K562 (cell line): ENCODE measurements at regions not wholly inside any gene's neighbourhood (a gene's known extent, or its start where the extent isn't known, plus 50 kb on each side); places are given as distances from the start of the nearest gene placed in this dataset.

Experiments used
- ATAC-seq: fragments of 200-7000 bp; cut with Tn5 transposase; 3 replicates; pipeline ENCODE4 v1.9.1; 2020; ENCODE audit warnings: moderate library complexity
- BruUV-seq: library from RNA; stranded (reverse); fragments of 400-500 nt; replicated peaks from 2 replicates; lab custom pipeline; 2021; lab: Mats Ljungman, UMichigan
- CTCF ChIA-PET: fragments of 300-600 bp; formaldehyde crosslinking; extraction: SDS; loops from one replicate; lab custom pipeline; 2021; ENCODE audit warnings: low intra/inter-chr PET ratio; lab: Yijun Ruan, JAX
- POLR2A ChIA-PET: fragments of 300-600, 350-650 bp; sonication (Branson Sonifier 250); formaldehyde crosslinking; extraction: SDS; loops from one replicate; lab custom pipeline; 2021; ENCODE audit warnings: antibody characterized with exemption, inconsistent platforms; lab: Yijun Ruan, JAX
- DNase-seq, 4 experiments: peaks; one replicate each; pipeline versions ENCODE4 v3.0.0 to v3.0.0-alpha.2; 2011 to 2018; ENCODE audit warnings: low spot score in 3 of 4, mixed read lengths in 3 of 4; ENCODE audit errors: extremely low read depth in 1 of 4
- FAIRE-seq: peaks from 2 replicates; lab custom pipeline; 2011; peaks lifted over from hg19 to GRCh38; lab: Jason Lieb, UNC
- H2AFZ ChIP-seq: 2 replicates; pipeline ENCODE4 v1.6.0; 2011; ENCODE audit warnings: low read depth, low read length, control low read depth, inconsistent platforms
- H3K27ac ChIP-seq: fragments of 200-600 bp; 3 replicates; pipeline ENCODE4 v1.8.0; 2011; ENCODE audit warnings: low read depth, mild to moderate bottlenecking, control low read depth, inconsistent platforms, low read length, moderate library complexity, mixed read lengths; ENCODE audit errors: extremely low read depth
- H3K27me3 ChIP-seq, 2 experiments: fragments of 300-600 bp in 1 of 2; 2 replicates in 1 of 2; 3 replicates in 1 of 2; pipeline versions ENCODE4 v1.6.0 to v1.8.0; 2011; ENCODE audit warnings: inconsistent platforms in 2 of 2, low read length in 2 of 2, mild to moderate bottlenecking in 1 of 2, mixed read lengths in 1 of 2, moderate library complexity in 1 of 2; ENCODE audit not compliant: control insufficient read depth in 2 of 2, insufficient read depth in 2 of 2
- H3K36me3 ChIP-seq: fragments of 300-600 bp; 3 replicates; pipeline ENCODE4 v1.8.0; 2011; ENCODE audit warnings: mild to moderate bottlenecking, low read length, inconsistent platforms; ENCODE audit not compliant: control insufficient read depth, insufficient read depth
- H3K4me1 ChIP-seq, 2 experiments: fragments of 200-600 bp in 1 of 2; replicated peaks in 1 of 2; 2 replicates in 1 of 2; 3 replicates in 1 of 2; pipeline versions ENCODE4 v1.5.1 to v1.8.0; 2011; ENCODE audit warnings: inconsistent platforms in 2 of 2, low read length in 2 of 2, mild to moderate bottlenecking in 1 of 2, mixed read lengths in 1 of 2, moderate library complexity in 1 of 2; ENCODE audit not compliant: control insufficient read depth in 2 of 2, insufficient read depth in 2 of 2
- H3K4me2 ChIP-seq: 2 replicates; pipeline ENCODE4 v1.6.1; 2011; ENCODE audit warnings: low read length, control low read depth, inconsistent platforms, mixed read lengths; ENCODE audit not compliant: insufficient read depth
- H3K4me3 ChIP-seq: fragments of 200-600 bp; sonication (generic), shearing (Covaris generic); 2 replicates; pipeline ENCODE4 v1.5.1; 2016; ENCODE audit warnings: control low read depth, inconsistent platforms
- H3K79me2 ChIP-seq: fragments of 200-600 bp; 3 replicates; pipeline ENCODE4 v1.8.0; 2011; ENCODE audit warnings: low read length, inconsistent platforms; ENCODE audit not compliant: control insufficient read depth, insufficient read depth
- H3K9ac ChIP-seq, 2 experiments: 2 replicates each; pipeline versions ENCODE4 v1.6.0 to v1.6.1; 2011; ENCODE audit warnings: low read depth in 2 of 2, low read length in 2 of 2, control low read depth in 1 of 2, inconsistent platforms in 1 of 2, mild to moderate bottlenecking in 1 of 2, mixed read lengths in 1 of 2; ENCODE audit not compliant: insufficient read depth in 1 of 2
- H3K9me1 ChIP-seq: one replicate; pipeline ENCODE4 v1.6.0; 2011; ENCODE audit warnings: inconsistent platforms, mild to moderate bottlenecking, low read length, moderate library complexity; ENCODE audit not compliant: control insufficient read depth, insufficient read depth
- H3K9me3 ChIP-seq: replicated peaks from 2 replicates; pipeline ENCODE4 v1.5.1; 2011; ENCODE audit warnings: low read depth, low read length, inconsistent platforms; ENCODE audit not compliant: control insufficient read depth, insufficient read depth
- H4K20me1 ChIP-seq: replicated peaks from 2 replicates; pipeline ENCODE4 v1.6.1; 2011; ENCODE audit warnings: low read length, inconsistent platforms, mixed read lengths; ENCODE audit not compliant: control insufficient read depth, insufficient read depth
- GTF2E2 ChIP-seq: fragments of 200-800 bp; sonication (Bioruptor generic); IDR thresholded peaks from 2 replicates; pipeline ENCODE4 v1.6.1; 2016; ENCODE audit warnings: missing genetic modification characterization, missing compliant biosample characterization
- MAZ ChIP-seq, 2 experiments: fragments of 450-650 bp in 1 of 2; sonication (generic) in 1 of 2; formaldehyde crosslinking; IDR thresholded peaks in 1 of 2; conservative IDR thresholded peaks in 1 of 2; 2 replicates each; pipeline versions ENCODE4 v1.4.0 to v1.5.0; 2020; ENCODE audit warnings: mild to moderate bottlenecking in 1 of 2, missing genetic modification reagents in 1 of 2
- NR2C2 ChIP-seq, 2 experiments: fragments of 200-800 bp in 1 of 2; sonication (Bioruptor generic) in 1 of 2; sonication (generic) in 1 of 2; formaldehyde crosslinking in 1 of 2; IDR thresholded peaks; 2 replicates each; pipeline versions ENCODE4 v1.6.1 to v1.8.0; 2016 to 2022; ENCODE audit warnings: mild to moderate bottlenecking in 1 of 2, missing compliant biosample characterization in 1 of 2, missing genetic modification characterization in 1 of 2, missing genetic modification reagents in 1 of 2
- NRF1 ChIP-seq, 2 experiments: fragments of 450-650 bp; IDR thresholded peaks in 1 of 2; conservative IDR thresholded peaks in 1 of 2; 2 replicates each; pipeline ENCODE4 v1.6.1; 2014; ENCODE audit warnings: mild to moderate bottlenecking in 2 of 2
- PBX2 ChIP-seq, 2 experiments: IDR thresholded peaks in 1 of 2; conservative IDR thresholded peaks in 1 of 2; 2 replicates each; pipeline ENCODE4 v1.6.1; 2016; ENCODE audit warnings: low read depth in 2 of 2, mild to moderate bottlenecking in 1 of 2, missing compliant biosample characterization in 1 of 2, missing genetic modification characterization in 1 of 2, moderate library complexity in 1 of 2
- SP2 ChIP-seq: IDR thresholded peaks from 2 replicates; pipeline ENCODE4 v1.6.1; 2011; ENCODE audit warnings: mild to moderate bottlenecking, low read depth, low read length, moderate library complexity; ENCODE audit not compliant: poor library complexity, severe bottlenecking; ENCODE audit errors: extremely low read depth
- UBTF ChIP-seq, 2 experiments: IDR thresholded peaks; 2 replicates each; pipeline ENCODE4 v1.6.1; 2012; ENCODE audit warnings: improper control_type of control experiment in 2 of 2, low read depth in 2 of 2, low read length in 2 of 2, borderline replicate concordance in 1 of 2
- ZNF24 ChIP-seq: fragments of 450-650 bp; IDR thresholded peaks from 2 replicates; pipeline ENCODE4 v1.6.1; 2016
- ZNF277 ChIP-seq: fragments of 250-450 bp; sonication (Bioruptor Pico); IDR thresholded peaks from 2 replicates; pipeline ENCODE4 v1.8.0; 2022; ENCODE audit warnings: inconsistent platforms, mild to moderate bottlenecking, moderate library complexity, borderline replicate concordance
- ZNF589 ChIP-seq: fragments of 200-800 bp; sonication (Bioruptor generic); IDR thresholded peaks from 2 replicates; pipeline ENCODE4 v1.6.1; 2016; ENCODE audit warnings: low read depth, missing genetic modification characterization, missing compliant biosample characterization
- WGBS: fragments of 100-300 bp; shearing (Covaris generic); methylation state at CpG from one replicate; pipeline ENCODE4 v1.1.6; 2016; ENCODE audit warnings: low coverage, mixed read lengths; ENCODE audit not compliant: insufficient coverage; ENCODE audit errors: missing lambda C conversion rate; 5-methylcytosine and 5-hydroxymethylcytosine counted together
- in situ Hi-C: fragments of 300-500 bp; cut with MboI; formaldehyde crosslinking; loops from 4 replicates; pipeline ENCODE4 v1.15.0; 2018; ENCODE audit warnings: inconsistent platforms, mixed read lengths
- intact Hi-C: fragments of 100-400 bp; cut with micrococcal nuclease; formaldehyde crosslinking; loops from 2 replicates; pipeline ENCODE4 v1.14.2; 2022

DNA sequence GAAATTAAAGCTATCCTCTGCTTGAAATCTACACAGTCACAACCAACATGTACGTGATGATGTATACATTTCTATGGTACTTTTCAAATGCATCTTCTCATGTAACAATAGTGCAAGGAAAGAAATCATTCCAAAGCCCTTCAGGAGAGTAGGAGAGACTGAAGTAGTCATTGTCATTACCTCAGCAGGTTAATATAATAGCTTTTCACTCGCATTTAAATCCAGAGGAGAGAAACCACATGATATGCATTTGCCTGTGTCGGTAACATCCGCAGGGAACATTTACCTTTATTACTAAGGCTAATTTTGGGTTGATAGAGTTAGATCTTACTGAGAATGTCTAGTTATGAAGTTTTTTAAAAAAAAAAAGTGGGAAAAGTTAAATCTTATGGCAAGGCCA lies 186.6 kb upstream of the DTNBP1 start (continued):
- TF ChIP-seq PBX2 (CRISPR knock-in tag; IDR thresholded peaks at IDR 0.05; ENCODE audit: low read depth) (no peak), PBX2 (tag; conservative IDR thresholded peaks at IDR 0.05; ENCODE audit: low read depth) (no peak)

DNA sequence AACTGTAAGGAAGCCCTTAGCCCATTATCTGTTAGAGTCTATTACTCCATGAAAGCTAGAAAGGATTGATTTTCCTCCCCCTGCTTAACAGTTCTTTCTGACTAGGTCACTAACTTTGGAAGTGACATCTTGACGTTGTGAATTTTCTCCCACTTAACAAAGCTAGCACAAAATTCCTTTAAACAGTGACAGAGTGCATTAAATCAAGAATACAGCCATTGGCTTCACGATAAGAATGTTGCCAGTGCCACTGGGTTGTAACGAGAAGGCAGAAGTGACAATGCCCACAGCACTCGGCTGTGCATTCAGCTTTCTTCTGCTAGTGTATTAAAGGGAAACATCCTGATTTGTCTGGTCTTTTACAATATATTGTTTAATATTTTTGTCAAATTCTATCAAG lies 182.7 kb upstream of the DTNBP1 start:
- Histone ChIP-seq H2AFZ (peak overlapping the region; percentile 16), H3K27me3 (no peaks in the 10 kb centered on the region), H3K4me2 (no peak overlapping the region), H3K4me3 (no peak overlapping the region), H3K9me1 (no peaks in the 10 kb centered on the region), H3K4me1 (peaks cover 0 to 7% of the 10 kb centered on the region in 2 experiments; a peak in 2 of 5 replicates), H3K9ac (no peak overlapping the region), H3K79me2 (no peaks in the 10 kb centered on the region), H3K27ac (no peak overlapping the region), H3K36me3 (no peaks in the 10 kb centered on the region), H3K9me3 (no peaks in the 10 kb centered on the region), H4K20me1 (no peaks in the 10 kb centered on the region)
- no peak for ATAC-seq
- intact Hi-C loops, result no loop called here
- in situ Hi-C loops, result no loop called here
- no TSS peak for BruUV-seq
- POLR2A ChIA-PET, result interaction anchor here (0.6 to 1.4 kb wide), 5 partner anchors 9 to 50 kb away, joined by 3 to 4 read pairs (median 3); no protein-coding TSS in a partner anchor
- DNase-seq, result no peak
- CTCF ChIA-PET, result no interaction called here
- peak; percentile 52 for FAIRE-seq
- WGBS, result 33% methylated on average over 4 of the region's 4 CpGs
- TF ChIP-seq NRF1 (conservative IDR thresholded peaks at IDR 0.05 in 1 of 2, IDR thresholded peaks at IDR 0.05 in 1 of 2) (no peak), ZNF277 (CRISPR knock-in tag) (no peak), ZNF589 (no peak), ZNF24 (no peak), SP2 (no peak), GTF2E2 (tag) (no peak), MAZ (CRISPR knock-in tag; conservative IDR thresholded peaks at IDR 0.05 in 1 of 2, IDR thresholded peaks at IDR 0.05 in 1 of 2) (no peak), NR2C2 (CRISPR knock-in tag; IDR thresholded peaks at IDR 0.05) (no peak), NR2C2 (tag; IDR thresholded peaks at IDR 0.05) (no peak), UBTF (IDR thresholded peaks at IDR 0.05; ENCODE audit: borderline replicate concordance in 1 of 2, low read depth in 2 of 2, low read length in 2 of 2) (no peak)
